Lung (tissue), 11 donors: ENCODE measurements at regions not wholly inside any gene's neighbourhood (a gene's known extent, or its start where the extent isn't known, plus 50 kb on each side); places are given as distances from the start of the nearest gene placed in this dataset.

Source experiments
- ATAC-seq: fragments of 200-7000 bp; cut with Tn5 transposase; one replicate; pipeline ENCODE4 v1.9.1; 2020; ENCODE audit warnings: moderate number of reproducible peaks; ENCODE audit not compliant: insufficient read depth, low FRiP score
- DNase-seq, 3 donors: peaks; one replicate each; pipeline ENCODE4 v3.0.0-alpha.2; 2013 to 2017
- H3K27ac ChIP-seq, 2 donors: one replicate each; pipeline ENCODE4 v1.5.1; 2013; ENCODE audit warnings: mild to moderate bottlenecking in 2 of 2, moderate library complexity in 2 of 2, control low read depth in 1 of 2, inconsistent platforms in 1 of 2, low read depth in 1 of 2, low read length in 1 of 2
- H3K27me3 ChIP-seq, 3 donors: one replicate each; pipeline ENCODE4 v1.5.1; 2013; ENCODE audit warnings: low read length in 2 of 3; ENCODE audit not compliant: control insufficient read depth in 3 of 3, insufficient read depth in 3 of 3
- H3K36me3 ChIP-seq, 4 donors: one replicate each; pipeline ENCODE4 v1.5.1; 2013; ENCODE audit warnings: low read length in 4 of 4, mild to moderate bottlenecking in 1 of 4, moderate library complexity in 1 of 4; ENCODE audit not compliant: control insufficient read depth in 4 of 4, insufficient read depth in 4 of 4
- H3K4me1 ChIP-seq, 5 donors: one replicate each; pipeline ENCODE4 v1.5.1; 2013; ENCODE audit warnings: low read length in 5 of 5, mild to moderate bottlenecking in 2 of 5, moderate library complexity in 1 of 5; ENCODE audit not compliant: control insufficient read depth in 5 of 5, insufficient read depth in 5 of 5
- H3K4me3 ChIP-seq: one replicate; pipeline ENCODE4 v1.5.1; 2013; ENCODE audit warnings: mild to moderate bottlenecking, control low read depth, moderate library complexity
- H3K9ac ChIP-seq, 2 donors: one replicate each; pipeline ENCODE4 v1.5.1; 2013; ENCODE audit warnings: low read length in 2 of 2, control low read depth in 1 of 2; ENCODE audit not compliant: insufficient read depth in 1 of 2
- H3K9me3 ChIP-seq, 4 donors: one replicate each; pipeline ENCODE4 v1.5.1; 2013; ENCODE audit warnings: low read length in 3 of 4, mild to moderate bottlenecking in 1 of 4, moderate library complexity in 1 of 4; ENCODE audit not compliant: control insufficient read depth in 4 of 4, insufficient read depth in 3 of 4
- WGBS, 2 donors: extraction: QIAGEN DNeasy Blood & Tissue Kit; methylation state at CpG; one replicate each; pipeline ENCODE4 v1.1.7; 2013; 5-methylcytosine and 5-hydroxymethylcytosine counted together
- TF ChIP-seq, protein P1 (sequence below): IDR thresholded peaks from 2 replicates; pipeline ENCODE4 v1.5.1; 2012; ENCODE audit warnings: mild to moderate bottlenecking; ENCODE audit errors: control extremely low read depth, extremely low read depth
- donor health status: control.
- donor health status: control.
- donor health status: Bipolar disorder and iron deficiency.
- donor health status: healthy.
- donor health status: DM: yes; HTN: yes; CAD: no.

DNA sequence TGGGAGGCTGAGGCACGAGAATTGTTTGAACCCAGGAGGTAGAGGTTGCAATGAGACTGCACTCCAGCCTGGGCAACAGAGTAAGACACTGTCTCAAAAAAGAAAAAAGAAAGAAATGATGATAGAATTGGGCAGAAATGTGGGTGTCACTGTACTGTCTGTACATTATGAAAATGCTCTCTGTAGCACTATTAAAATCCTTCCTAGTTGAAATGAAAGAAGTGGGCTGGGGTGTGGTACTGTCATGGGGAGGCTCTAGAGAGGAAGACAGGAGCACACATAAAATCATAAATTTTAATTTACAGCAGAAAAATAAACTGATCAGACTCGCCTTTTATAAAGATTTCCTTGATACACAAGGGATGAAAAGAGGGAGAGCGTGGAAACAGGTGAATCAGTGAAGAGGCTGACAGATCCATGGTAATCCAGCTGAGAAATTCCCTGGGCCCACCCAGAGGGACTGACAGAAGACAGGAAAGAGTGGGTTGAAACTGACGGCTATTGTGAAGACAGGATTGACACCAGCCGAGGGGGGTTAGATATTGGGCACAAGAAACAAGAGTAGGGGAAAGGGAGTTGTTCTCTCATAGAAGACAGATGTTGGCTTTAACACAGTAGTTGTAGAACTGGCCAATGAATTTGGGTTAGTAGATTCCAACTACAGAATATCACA lies 96.4 kb upstream of the ATL2 start:
- no peaks in the 10 kb centered on the region for H3K27me3 ChIP-seq
- H3K9me3 ChIP-seq, result no peaks in the 10 kb centered on the region
- no peak for DNase-seq
- H3K4me1 ChIP-seq, result peaks cover 0 to 4% (median 0%) of the 10 kb centered on the region in 5 donors
- no peak overlapping the region for H3K27ac ChIP-seq
- no peak overlapping the region for H3K4me3 ChIP-seq
- TF ChIP-seq, protein P1, sequence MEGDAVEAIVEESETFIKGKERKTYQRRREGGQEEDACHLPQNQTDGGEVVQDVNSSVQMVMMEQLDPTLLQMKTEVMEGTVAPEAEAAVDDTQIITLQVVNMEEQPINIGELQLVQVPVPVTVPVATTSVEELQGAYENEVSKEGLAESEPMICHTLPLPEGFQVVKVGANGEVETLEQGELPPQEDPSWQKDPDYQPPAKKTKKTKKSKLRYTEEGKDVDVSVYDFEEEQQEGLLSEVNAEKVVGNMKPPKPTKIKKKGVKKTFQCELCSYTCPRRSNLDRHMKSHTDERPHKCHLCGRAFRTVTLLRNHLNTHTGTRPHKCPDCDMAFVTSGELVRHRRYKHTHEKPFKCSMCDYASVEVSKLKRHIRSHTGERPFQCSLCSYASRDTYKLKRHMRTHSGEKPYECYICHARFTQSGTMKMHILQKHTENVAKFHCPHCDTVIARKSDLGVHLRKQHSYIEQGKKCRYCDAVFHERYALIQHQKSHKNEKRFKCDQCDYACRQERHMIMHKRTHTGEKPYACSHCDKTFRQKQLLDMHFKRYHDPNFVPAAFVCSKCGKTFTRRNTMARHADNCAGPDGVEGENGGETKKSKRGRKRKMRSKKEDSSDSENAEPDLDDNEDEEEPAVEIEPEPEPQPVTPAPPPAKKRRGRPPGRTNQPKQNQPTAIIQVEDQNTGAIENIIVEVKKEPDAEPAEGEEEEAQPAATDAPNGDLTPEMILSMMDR, result no peak
- WGBS, 2 donors, result 79 to 84% methylated on average over 5 of the region's 5 CpGs
- no peaks in the 10 kb centered on the region for H3K36me3 ChIP-seq
- no peak overlapping the region for H3K9ac ChIP-seq
- ATAC-seq, result no peak

GRCh38 chr2:38470115-38470514 lies 93.0 kb upstream of the ATL2 start:
- Histone ChIP-seq H3K4me3 (no peak overlapping the region), H3K36me3 (no peaks in the 10 kb centered on the region), H3K27ac (no peak overlapping the region), H3K9ac (no peak overlapping the region), H3K4me1 (peaks cover 0 to 10% (median 0%) of the 10 kb centered on the region in 5 donors), H3K27me3 (no peaks in the 10 kb centered on the region), H3K9me3 (no peaks in the 10 kb centered on the region)
- ATAC-seq (no peak), DNase-seq (no peak)
- TF ChIP-seq, protein P1, result no peak
- WGBS, 2 donors, result 93 to 95% methylated on average over 3 of the region's 3 CpGs

DNA sequence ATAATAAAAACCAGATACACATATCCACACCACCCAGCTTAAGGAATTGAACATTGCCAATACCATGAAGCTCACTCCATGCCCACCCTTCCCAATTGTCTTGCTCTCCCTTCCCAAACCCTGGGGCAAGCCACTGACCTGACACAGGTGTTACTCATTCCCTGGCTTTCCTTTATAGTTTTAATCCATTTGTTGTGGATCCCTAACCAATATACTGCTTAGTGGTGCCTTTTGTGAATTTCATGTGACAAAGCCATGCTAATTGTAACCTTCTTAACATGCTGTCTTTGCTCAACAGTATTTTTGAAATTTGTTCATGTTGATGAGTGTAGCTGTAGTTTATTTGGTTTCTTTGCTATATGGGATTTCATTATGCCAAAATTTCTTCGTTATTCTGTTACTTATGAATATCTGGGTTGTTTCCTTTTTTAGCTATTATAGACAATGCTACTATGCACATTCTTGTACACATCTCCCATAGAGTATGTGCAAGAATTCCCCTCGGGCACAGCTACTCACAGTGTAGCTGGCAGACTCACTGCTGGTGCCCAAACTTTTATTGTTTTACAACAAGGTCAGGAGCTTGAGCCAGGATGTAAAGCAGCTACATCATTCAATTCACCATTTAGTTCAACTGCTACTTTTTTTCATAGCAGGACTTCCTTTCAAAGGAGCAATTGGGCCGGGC lies 90.8 kb upstream of the ATL2 start:
- peaks cover 0 to 10% (median 0%) of the 10 kb centered on the region in 5 donors for H3K4me1 ChIP-seq
- ATAC-seq, result no peak
- H3K9me3 ChIP-seq, result no peaks in the 10 kb centered on the region
- no peak overlapping the region for H3K4me3 ChIP-seq
- no peaks in the 10 kb centered on the region for H3K27me3 ChIP-seq
- TF ChIP-seq, protein P1, result no peak
- 52 to 62% methylated on average over 3 of the region's 3 CpGs for WGBS, 2 donors
- H3K27ac ChIP-seq, result no peak overlapping the region
- H3K36me3 ChIP-seq, result no peaks in the 10 kb centered on the region
- no peak for DNase-seq
- no peak overlapping the region for H3K9ac ChIP-seq
